GM12878 (cell line): ENCODE measurements at regions not wholly inside any gene's neighbourhood (a gene's known extent, or its start where the extent isn't known, plus 50 kb on each side); places are given as distances from the start of the nearest gene placed in this dataset.

Experiments
- ATAC-seq: fragments of 200-7000 bp; cut with Tn5 transposase; 3 replicates; pipeline ENCODE4 v1.9.1; 2020; ENCODE audit warnings: mild to moderate bottlenecking, moderate library complexity
- BruUV-seq: library from RNA; stranded (reverse); fragments of 400-500 nt; replicated peaks from 2 replicates; lab custom pipeline; 2021; lab: Mats Ljungman, UMichigan
- CTCF ChIA-PET: fragments of 300-600 bp; sonication (Branson Sonifier 250); formaldehyde crosslinking; extraction: SDS; loops from one replicate; lab custom pipeline; 2021; ENCODE audit warnings: inconsistent platforms; lab: Yijun Ruan, JAX
- POLR2A ChIA-PET: fragments of 350-600 bp; formaldehyde crosslinking; extraction: SDS; loops from one replicate; lab custom pipeline; 2021; ENCODE audit warnings: inconsistent platforms; lab: Charles Lee
- RAD21 ChIA-PET: fragments of 300-600 bp; sonication (Branson Sonifier 250); formaldehyde crosslinking; loops from one replicate; lab custom pipeline; 2023; ENCODE audit warnings: antibody characterized with exemption; ENCODE audit not compliant: unreplicated experiment; lab: Charles Lee
- SMC1A ChIA-PET: fragments of 300-600 bp; sonication (Branson Sonifier 250); formaldehyde crosslinking; loops from one replicate; lab custom pipeline; 2023; ENCODE audit not compliant: unreplicated experiment, uncharacterized antibody; lab: Charles Lee
- DNase-seq: peaks from one replicate; pipeline ENCODE4 v3.0.0-alpha.2; 2011; ENCODE audit warnings: low read depth, low spot score
- FAIRE-seq: peaks from 3 replicates; lab custom pipeline; 2011; peaks lifted over from hg19 to GRCh38; lab: Jason Lieb, UNC
- H2AFZ ChIP-seq: 2 replicates; pipeline ENCODE4 v1.6.0; 2011; ENCODE audit warnings: low read depth, low read length, control low read depth; ENCODE audit not compliant: control insufficient read depth
- H3K27ac ChIP-seq: 2 replicates; pipeline ENCODE4 v1.5.1; 2011; ENCODE audit warnings: control low read depth; ENCODE audit not compliant: control insufficient read depth, insufficient read depth
- H3K27me3 ChIP-seq, 2 experiments: replicated peaks in 1 of 2; 2 replicates each; pipeline versions ENCODE4 v1.6.0 to v1.6.1; 2011; ENCODE audit warnings: low read length in 1 of 2; ENCODE audit not compliant: control insufficient read depth in 2 of 2, insufficient read depth in 2 of 2
- H3K36me3 ChIP-seq, 2 experiments: 2 replicates each; pipeline ENCODE4 v1.5.1; 2011; ENCODE audit warnings: low read length in 1 of 2; ENCODE audit not compliant: control insufficient read depth in 2 of 2, insufficient read depth in 2 of 2
- H3K4me1 ChIP-seq: 2 replicates; pipeline ENCODE4 v1.6.1; 2011; ENCODE audit warnings: mild to moderate bottlenecking, low read length, moderate library complexity, mixed read lengths; ENCODE audit not compliant: control insufficient read depth, insufficient read depth
- H3K4me2 ChIP-seq: 2 replicates; pipeline ENCODE4 v1.6.0; 2011; ENCODE audit warnings: control low read depth; ENCODE audit not compliant: control insufficient read depth, insufficient read depth
- H3K4me3 ChIP-seq: fragments of 200-600 bp; sonication (generic); 2 replicates; pipeline ENCODE4 v1.5.1; 2016
- H3K79me2 ChIP-seq: 2 replicates; pipeline ENCODE4 v1.6.0; 2011; ENCODE audit warnings: low read length; ENCODE audit not compliant: control insufficient read depth, insufficient read depth
- H3K9ac ChIP-seq: 2 replicates; pipeline ENCODE4 v1.8.0; 2011; ENCODE audit warnings: low read length, control low read depth, mixed read lengths; ENCODE audit not compliant: control insufficient read depth, insufficient read depth
- H3K9me3 ChIP-seq: replicated peaks from 3 replicates; pipeline ENCODE4 v1.5.1; 2011; ENCODE audit warnings: mild to moderate bottlenecking, low read length; ENCODE audit not compliant: control insufficient read depth, insufficient read depth
- H4K20me1 ChIP-seq: 2 replicates; pipeline ENCODE4 v1.6.0; 2011; ENCODE audit not compliant: control insufficient read depth, insufficient read depth
- CTCF ChIP-seq, 3 experiments: IDR thresholded peaks in 2 of 3; conservative IDR thresholded peaks in 1 of 3; 2 replicates each; pipeline ENCODE4 v1.5.1; 2011; ENCODE audit warnings: low read depth in 3 of 3, low read length in 3 of 3, mild to moderate bottlenecking in 3 of 3, control low read depth in 2 of 3, moderate library complexity in 2 of 3, inconsistent platforms in 1 of 3, mixed read lengths in 1 of 3; ENCODE audit not compliant: control insufficient read depth in 2 of 3, insufficient read depth in 1 of 3; ENCODE audit errors: extremely low read depth in 1 of 3
- HDAC2 ChIP-seq: fragments of 200-600 bp; sonication (generic); IDR thresholded peaks from 2 replicates; pipeline ENCODE4 v1.6.1; 2017
- NFXL1 ChIP-seq: fragments of 450-650 bp; IDR thresholded peaks from 2 replicates; pipeline ENCODE4 v1.6.1; 2017; ENCODE audit warnings: antibody characterized with exemption, mild to moderate bottlenecking, borderline replicate concordance
- NR2F1 ChIP-seq: fragments of 450-650 bp; conservative IDR thresholded peaks from 2 replicates; pipeline ENCODE4 v1.6.1; 2017; ENCODE audit warnings: mild to moderate bottlenecking
- PBX3 ChIP-seq: IDR thresholded peaks from 2 replicates; pipeline ENCODE4 v1.6.1; 2011; ENCODE audit warnings: mild to moderate bottlenecking, low read depth, low read length, moderate library complexity; ENCODE audit not compliant: insufficient replicate concordance
- SMAD1 ChIP-seq: fragments of 450-650 bp; IDR thresholded peaks from 2 replicates; pipeline ENCODE4 v1.6.1; 2018; ENCODE audit warnings: mild to moderate bottlenecking, low read depth; ENCODE audit not compliant: partially characterized antibody
- ZBTB33 ChIP-seq: fragments of 450-650 bp; IDR thresholded peaks from 2 replicates; pipeline ENCODE4 v1.6.1; 2017; ENCODE audit warnings: mild to moderate bottlenecking
- WGBS: methylation state at CpG from one replicate; pipeline ENCODE4 v1.1.6; 2016; ENCODE audit warnings: low lambda C conversion rate; ENCODE audit not compliant: insufficient replicate concordance, insufficient coverage; ENCODE audit errors: missing lambda C conversion rate; 5-methylcytosine and 5-hydroxymethylcytosine counted together
- in situ Hi-C: fragments of 300-500 bp; cut with MboI; formaldehyde crosslinking; loops from 9 replicates; pipeline ENCODE4 v1.14.3; 2018; ENCODE audit warnings: mixed read lengths
- intact Hi-C: fragments of 100-400 bp; cut with micrococcal nuclease; formaldehyde crosslinking; loops from one replicate; pipeline ENCODE4 v1.14.2; 2022; ENCODE audit not compliant: unreplicated experiment

- no peak for TF ChIP-seq PBX3
- no peak for TF ChIP-seq NR2F1
Observed at GRCh38 chr1:11355559-11356475, 82.8 kb downstream of the UBIAD1 start (continued).

GRCh38 chr1:11357276-11357675, 84.3 kb downstream of the UBIAD1 start:
- DNase-seq (no peak), ATAC-seq (no peak), FAIRE-seq (no peak)
- no peak overlapping the region for H3K4me2 ChIP-seq
- WGBS: 45% methylated on average over 15 of the region's 15 CpGs
- H4K20me1 ChIP-seq: no peaks in the 10 kb centered on the region
- in situ Hi-C loops (no loop called here), intact Hi-C loops (no loop called here)
- no peak overlapping the region for H3K9ac ChIP-seq
- H3K27ac ChIP-seq: no peak overlapping the region
- H3K4me1 ChIP-seq: no peaks in the 10 kb centered on the region
- BruUV-seq: no TSS peak
- ChIA-PET POLR2A (no interaction called here), CTCF (interaction anchor here (1.6 kb wide), 1 partner anchor 10 kb away, joined by 5 read pairs; no protein-coding TSS in a partner anchor), SMC1A (no interaction called here)
- no peak overlapping the region for H2AFZ ChIP-seq
- no peaks in the 10 kb centered on the region for H3K9me3 ChIP-seq
- H3K79me2 ChIP-seq: no peaks in the 10 kb centered on the region
- TF ChIP-seq SMAD1 (no peak), NFXL1 (no peak), ZBTB33 (no peak), HDAC2 (no peak), CTCF (IDR thresholded peaks at IDR 0.05 in 2 of 3, conservative IDR thresholded peaks at IDR 0.05 in 1 of 3; ENCODE audit: control insufficient read depth in 2 of 3, extremely low read depth in 1 of 3, insufficient read depth in 1 of 3, low read depth in 3 of 3, low read length in 3 of 3) (no peak)
- TF ChIP-seq, all 136 proteins: peak for 0
- Histone ChIP-seq H3K27me3 (peaks cover 0 to 2% of the 10 kb centered on the region in 2 experiments; a peak in 2 of 4 replicates), H3K4me3 (no peak overlapping the region), H3K36me3 (no peaks in the 10 kb centered on the region)
- RAD21 ChIA-PET: no interaction called here
